C4-2B (cell line): ENCODE measurements at regions not wholly inside any gene's neighbourhood (a gene's known extent, or its start where the extent isn't known, plus 50 kb on each side); places are given as distances from the start of the nearest gene placed in this dataset.

ENCODE experiments used
- ZFX ChIP-seq: fragments of 450-650 bp; IDR thresholded peaks from 2 replicates; pipeline ENCODE4 v1.6.1; 2017
- TF ChIP-seq, protein P1 (sequence below): fragments of 450-650 bp; conservative IDR thresholded peaks from 2 replicates; pipeline ENCODE4 v1.5.1; 2017; ENCODE audit warnings: mild to moderate bottlenecking

DNA sequence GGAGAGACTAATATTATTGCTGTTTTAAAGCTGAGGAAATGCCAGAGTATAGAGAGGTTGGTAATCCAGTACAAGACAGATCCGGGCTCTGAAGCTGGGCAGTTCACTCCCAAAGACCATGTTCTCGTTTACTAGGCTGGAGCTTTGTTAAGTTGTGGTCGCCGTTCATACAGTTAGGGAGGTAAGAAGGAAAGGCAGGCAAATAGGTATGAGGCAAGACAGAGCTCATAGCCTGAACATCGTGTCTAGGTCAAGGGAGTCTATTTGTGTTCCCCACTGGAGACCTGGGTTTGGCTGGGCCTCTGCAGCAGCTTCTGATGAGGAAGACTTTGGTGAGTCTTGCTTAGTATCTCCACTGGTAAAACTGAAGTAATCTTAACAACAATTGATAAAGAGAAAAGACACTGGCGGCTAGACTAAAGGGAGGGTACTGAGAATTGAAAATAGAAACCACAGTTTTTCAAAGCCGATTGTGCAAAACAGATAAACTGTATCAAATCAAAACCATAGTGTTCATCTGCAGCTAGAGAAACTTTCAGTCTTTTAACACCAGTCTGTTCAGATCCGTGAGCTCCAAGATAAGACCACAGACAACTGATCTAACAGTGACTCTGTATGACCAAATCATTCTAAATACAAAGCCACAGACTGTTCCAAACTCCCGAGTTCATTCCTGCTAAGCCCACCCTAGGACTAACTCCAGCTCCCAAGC is 217.0 kb upstream of the FAM78B start:
- TF ChIP-seq, protein P1, sequence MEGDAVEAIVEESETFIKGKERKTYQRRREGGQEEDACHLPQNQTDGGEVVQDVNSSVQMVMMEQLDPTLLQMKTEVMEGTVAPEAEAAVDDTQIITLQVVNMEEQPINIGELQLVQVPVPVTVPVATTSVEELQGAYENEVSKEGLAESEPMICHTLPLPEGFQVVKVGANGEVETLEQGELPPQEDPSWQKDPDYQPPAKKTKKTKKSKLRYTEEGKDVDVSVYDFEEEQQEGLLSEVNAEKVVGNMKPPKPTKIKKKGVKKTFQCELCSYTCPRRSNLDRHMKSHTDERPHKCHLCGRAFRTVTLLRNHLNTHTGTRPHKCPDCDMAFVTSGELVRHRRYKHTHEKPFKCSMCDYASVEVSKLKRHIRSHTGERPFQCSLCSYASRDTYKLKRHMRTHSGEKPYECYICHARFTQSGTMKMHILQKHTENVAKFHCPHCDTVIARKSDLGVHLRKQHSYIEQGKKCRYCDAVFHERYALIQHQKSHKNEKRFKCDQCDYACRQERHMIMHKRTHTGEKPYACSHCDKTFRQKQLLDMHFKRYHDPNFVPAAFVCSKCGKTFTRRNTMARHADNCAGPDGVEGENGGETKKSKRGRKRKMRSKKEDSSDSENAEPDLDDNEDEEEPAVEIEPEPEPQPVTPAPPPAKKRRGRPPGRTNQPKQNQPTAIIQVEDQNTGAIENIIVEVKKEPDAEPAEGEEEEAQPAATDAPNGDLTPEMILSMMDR: no peak
- TF ChIP-seq ZFX: no peak
